GM10248 (cell line): ENCODE measurements at regions not wholly inside any gene's neighbourhood (a gene's known extent, or its start where the extent isn't known, plus 50 kb on each side); places are given as distances from the start of the nearest gene placed in this dataset.

Experiments used
- CTCF ChIA-PET: fragments of 300-600 bp; sonication (Branson Sonifier 250); formaldehyde crosslinking; extraction: SDS; loops from one replicate; lab custom pipeline; 2021; ENCODE audit warnings: antibody characterized with exemption; lab: Yijun Ruan, JAX
- POLR2A ChIA-PET: fragments of 350-650 bp; sonication (Branson Sonifier 250); formaldehyde crosslinking; extraction: SDS; loops from one replicate; lab custom pipeline; 2020; ENCODE audit warnings: antibody characterized with exemption; lab: Yijun Ruan, JAX
- DNase-seq: peaks from one replicate; pipeline ENCODE4 v3.0.0; 2012; ENCODE audit errors: extremely low spot score
- CTCF ChIP-seq: IDR thresholded peaks from 2 replicates; pipeline ENCODE4 v1.5.1; 2012; ENCODE audit warnings: mild to moderate bottlenecking, low read depth; ENCODE audit errors: extremely low read depth, missing control alignments, control extremely low read depth

- no peak for DNase-seq
- CTCF ChIA-PET: interaction anchor here (0.7 to 6.1 kb wide), 14 partner anchors 9 to 749 kb away, joined by 3 to 42 read pairs (median 4); no protein-coding TSS in a partner anchor
- TF ChIP-seq CTCF: no peak
- POLR2A ChIA-PET: interaction anchor here (0.5 kb wide), 1 partner anchor 462 kb away, joined by 3 read pairs; no protein-coding TSS in a partner anchor
Measured at GRCh38 chr17:68775969-68776368, 174.8 kb upstream of the FAM20A start.

GRCh38 chr17:68775318-68775717 is 174.2 kb upstream of the FAM20A start:
- TF ChIP-seq CTCF: no peak
- no peak for DNase-seq
- CTCF ChIA-PET: interaction anchor here (0.7 to 6.1 kb wide), 13 partner anchors 10 to 749 kb away, joined by 3 to 42 read pairs (median 4); no protein-coding TSS in a partner anchor
- POLR2A ChIA-PET: no interaction called here

GRCh38 chr17:68771867-68772515 is 170.8 kb upstream of the FAM20A start:
- TF ChIP-seq CTCF: peak; percentile 59
- ChIA-PET CTCF (interaction anchor here (0.6 to 2.3 kb wide), 35 partner anchors 9 to 798 kb away, joined by 3 to 13 read pairs (median 4); partner anchors contain the start of gene PRKAR1A), POLR2A (no interaction called here)
- peak; percentile 51 for DNase-seq

- ChIA-PET POLR2A (no interaction called here), CTCF (no interaction called here)
- TF ChIP-seq CTCF: no peak
- DNase-seq: no peak
Measured at GRCh38 chr17:68768804-68769203, 167.6 kb upstream of the FAM20A start.

- DNase-seq: no peak
- ChIA-PET CTCF (no interaction called here), POLR2A (no interaction called here)
- no peak for TF ChIP-seq CTCF
Measured at GRCh38 chr17:68766640-68767039, 165.5 kb upstream of the FAM20A start.

GRCh38 chr17:68763562-68763961 is 162.4 kb upstream of the FAM20A start:
- POLR2A ChIA-PET: no interaction called here
- CTCF ChIA-PET: interaction anchor here (1.1 to 2.5 kb wide), 2 partner anchors 8 to 481 kb away, joined by 3 to 13 read pairs; no protein-coding TSS in a partner anchor
- TF ChIP-seq CTCF: no peak
- DNase-seq: no peak
